ENCODE measurements at regions not wholly inside any gene's neighbourhood (a gene's known extent, or its start where the extent isn't known, plus 50 kb on each side); places are given as distances from the start of the nearest gene placed in this dataset.

- no peaks in the 10 kb centered on the region for H3K27me3 ChIP-seq (ENCODE audit: insufficient read depth, low read length)
- H3K4me1 ChIP-seq (ENCODE audit: insufficient read depth, low read length) = no peaks in the 10 kb centered on the region
- H3K9me3 ChIP-seq (ENCODE audit: low read depth, low read length) = no peaks in the 10 kb centered on the region
- H3K4me3 ChIP-seq (ENCODE audit: low read length) = no peak overlapping the region
Measured at GRCh38 chr9:29640507-29640906, 2067.2 kb upstream of the C9orf72 start.

- Histone ChIP-seq H3K27me3 (ENCODE audit: insufficient read depth, low read length) (no peaks in the 10 kb centered on the region), H3K9me3 (ENCODE audit: low read depth, low read length) (no peaks in the 10 kb centered on the region), H3K4me3 (ENCODE audit: low read length) (no peak overlapping the region), H3K4me1 (ENCODE audit: insufficient read depth, low read length) (no peaks in the 10 kb centered on the region)
Measured at GRCh38 chr9:29644514-29644913, 2071.2 kb upstream of the C9orf72 start.

- Histone ChIP-seq H3K9me3 (ENCODE audit: low read depth, low read length) (no peaks in the 10 kb centered on the region), H3K4me1 (ENCODE audit: insufficient read depth, low read length) (no peaks in the 10 kb centered on the region), H3K27me3 (ENCODE audit: insufficient read depth, low read length) (no peaks in the 10 kb centered on the region), H3K4me3 (ENCODE audit: low read length) (no peak overlapping the region)
Measured at GRCh38 chr9:29647451-29647850, 2074.2 kb upstream of the C9orf72 start.

- no peak overlapping the region for H3K4me3 ChIP-seq (ENCODE audit: low read length)
- H3K27me3 ChIP-seq (ENCODE audit: insufficient read depth, low read length) = no peaks in the 10 kb centered on the region
- no peaks in the 10 kb centered on the region for H3K9me3 ChIP-seq (ENCODE audit: low read depth, low read length)
- no peaks in the 10 kb centered on the region for H3K4me1 ChIP-seq (ENCODE audit: insufficient read depth, low read length)
Measured at GRCh38 chr9:29648132-29648531, 2074.9 kb upstream of the C9orf72 start.

- Histone ChIP-seq H3K4me1 (ENCODE audit: insufficient read depth, low read length) (no peaks in the 10 kb centered on the region), H3K9me3 (ENCODE audit: low read depth, low read length) (no peaks in the 10 kb centered on the region), H3K4me3 (ENCODE audit: low read length) (no peak overlapping the region), H3K27me3 (ENCODE audit: insufficient read depth, low read length) (no peaks in the 10 kb centered on the region)
Measured at GRCh38 chr9:29648601-29649000, 2075.3 kb upstream of the C9orf72 start.

GRCh38 chr9:29656641-29657406, 2083.5 kb upstream of the C9orf72 start:
- H3K4me3 ChIP-seq (ENCODE audit: low read length) = no peak overlapping the region
- H3K9me3 ChIP-seq (ENCODE audit: low read depth, low read length) = no peaks in the 10 kb centered on the region
- no peaks in the 10 kb centered on the region for H3K4me1 ChIP-seq (ENCODE audit: insufficient read depth, low read length)
- H3K27me3 ChIP-seq (ENCODE audit: insufficient read depth, low read length) = no peaks in the 10 kb centered on the region

- no peaks in the 10 kb centered on the region for H3K9me3 ChIP-seq (ENCODE audit: low read depth, low read length)
- no peaks in the 10 kb centered on the region for H3K4me1 ChIP-seq (ENCODE audit: insufficient read depth, low read length)
- H3K27me3 ChIP-seq (ENCODE audit: insufficient read depth, low read length) = no peaks in the 10 kb centered on the region
- no peak overlapping the region for H3K4me3 ChIP-seq (ENCODE audit: low read length)
Measured at GRCh38 chr9:29657821-29658220, 2084.5 kb upstream of the C9orf72 start.

- Histone ChIP-seq H3K4me1 (ENCODE audit: insufficient read depth, low read length) (no peaks in the 10 kb centered on the region), H3K4me3 (ENCODE audit: low read length) (no peak overlapping the region), H3K9me3 (ENCODE audit: low read depth, low read length) (no peaks in the 10 kb centered on the region), H3K27me3 (ENCODE audit: insufficient read depth, low read length) (no peaks in the 10 kb centered on the region)
Measured at GRCh38 chr9:29659014-29659413, 2085.7 kb upstream of the C9orf72 start.

- Histone ChIP-seq H3K4me3 (ENCODE audit: low read length) (no peak overlapping the region), H3K9me3 (ENCODE audit: low read depth, low read length) (no peaks in the 10 kb centered on the region), H3K27me3 (ENCODE audit: insufficient read depth, low read length) (no peaks in the 10 kb centered on the region), H3K4me1 (ENCODE audit: insufficient read depth, low read length) (no peaks in the 10 kb centered on the region)
Measured at GRCh38 chr9:29659736-29660135, 2086.5 kb upstream of the C9orf72 start.

- H3K9me3 ChIP-seq (ENCODE audit: low read depth, low read length) = no peaks in the 10 kb centered on the region
- H3K27me3 ChIP-seq (ENCODE audit: insufficient read depth, low read length) = no peaks in the 10 kb centered on the region
- no peaks in the 10 kb centered on the region for H3K4me1 ChIP-seq (ENCODE audit: insufficient read depth, low read length)
- H3K4me3 ChIP-seq (ENCODE audit: low read length) = no peak overlapping the region
Measured at GRCh38 chr9:29668732-29669131, 2095.5 kb upstream of the C9orf72 start.

GRCh38 chr9:29669613-29670012, 2096.3 kb upstream of the C9orf72 start:
- Histone ChIP-seq H3K27me3 (ENCODE audit: insufficient read depth, low read length) (no peaks in the 10 kb centered on the region), H3K4me3 (ENCODE audit: low read length) (no peak overlapping the region), H3K9me3 (ENCODE audit: low read depth, low read length) (no peaks in the 10 kb centered on the region)

GRCh38 chr9:29685531-29685930, 2112.2 kb upstream of the C9orf72 start:
- H3K9me3 ChIP-seq (ENCODE audit: low read depth, low read length) = no peaks in the 10 kb centered on the region
- H3K4me3 ChIP-seq (ENCODE audit: low read length) = no peak overlapping the region
- no peaks in the 10 kb centered on the region for H3K27me3 ChIP-seq (ENCODE audit: insufficient read depth, low read length)
- no peaks in the 10 kb centered on the region for H3K4me1 ChIP-seq (ENCODE audit: insufficient read depth, low read length)

More at GRCh38 chr9:29669613-29670012, 2096.3 kb upstream of the C9orf72 start:
- H3K4me1 ChIP-seq (ENCODE audit: insufficient read depth, low read length) = no peaks in the 10 kb centered on the region

GRCh38 chr9:29691145-29691544, 2117.9 kb upstream of the C9orf72 start:
- peaks cover 9% of the 10 kb centered on the region for H3K9me3 ChIP-seq (ENCODE audit: low read depth, low read length)
- H3K4me1 ChIP-seq (ENCODE audit: insufficient read depth, low read length) = no peaks in the 10 kb centered on the region
- H3K27me3 ChIP-seq (ENCODE audit: insufficient read depth, low read length) = no peaks in the 10 kb centered on the region
- no peak overlapping the region for H3K4me3 ChIP-seq (ENCODE audit: low read length)

GRCh38 chr9:29691758-29692407, 2118.6 kb upstream of the C9orf72 start:
- no peak overlapping the region for H3K4me3 ChIP-seq (ENCODE audit: low read length)

GRCh38 chr9:29697011-29697410, 2123.7 kb upstream of the C9orf72 start:
- Histone ChIP-seq H3K27me3 (ENCODE audit: insufficient read depth, low read length) (no peaks in the 10 kb centered on the region), H3K4me3 (ENCODE audit: low read length) (no peak overlapping the region), H3K4me1 (ENCODE audit: insufficient read depth, low read length) (no peaks in the 10 kb centered on the region), H3K9me3 (ENCODE audit: low read depth, low read length) (peaks cover 9% of the 10 kb centered on the region)

More at GRCh38 chr9:29691758-29692407, 2118.6 kb upstream of the C9orf72 start:
- H3K9me3 ChIP-seq (ENCODE audit: low read depth, low read length) = peaks cover 9% of the 10 kb centered on the region
- H3K27me3 ChIP-seq (ENCODE audit: insufficient read depth, low read length) = no peaks in the 10 kb centered on the region
- H3K4me1 ChIP-seq (ENCODE audit: insufficient read depth, low read length) = no peaks in the 10 kb centered on the region

GRCh38 chr9:29701559-29701958, 2128.3 kb upstream of the C9orf72 start:
- no peaks in the 10 kb centered on the region for H3K27me3 ChIP-seq (ENCODE audit: insufficient read depth, low read length)
- H3K4me1 ChIP-seq (ENCODE audit: insufficient read depth, low read length) = no peaks in the 10 kb centered on the region
- H3K4me3 ChIP-seq (ENCODE audit: low read length) = no peak overlapping the region
- no peaks in the 10 kb centered on the region for H3K9me3 ChIP-seq (ENCODE audit: low read depth, low read length)
